ENCODE measurements at regions not wholly inside any gene's neighbourhood (a gene's known extent, or its start where the extent isn't known, plus 50 kb on each side); places are given as distances from the start of the nearest gene placed in this dataset.

GRCh38 chr1:221887758-221888157, 145.9 kb upstream of the DUSP10 start:
- no peak for TF ChIP-seq CTCF (conservative IDR thresholded peaks at IDR 0.05; ENCODE audit: control insufficient read depth, insufficient read depth, low read depth, low read length)
- no peak for DNase-seq (ENCODE audit: low read depth)
- no peak overlapping the region for H3K4me3 ChIP-seq (ENCODE audit: control insufficient read depth, low read depth, low read length)

- no peak overlapping the region for H3K4me3 ChIP-seq (ENCODE audit: control insufficient read depth, low read depth, low read length)
- no peak for DNase-seq (ENCODE audit: low read depth)
- no peak for TF ChIP-seq CTCF (conservative IDR thresholded peaks at IDR 0.05; ENCODE audit: control insufficient read depth, insufficient read depth, low read depth, low read length)
These were observed 145.5 kb upstream of the DUSP10 start for GRCh38 chr1:221887415-221887746.

GRCh38 chr1:221886743-221887414, 145.0 kb upstream of the DUSP10 start:
- peak; percentile 3 for TF ChIP-seq CTCF (conservative IDR thresholded peaks at IDR 0.05; ENCODE audit: control insufficient read depth, insufficient read depth, low read depth, low read length)
- H3K4me3 ChIP-seq (ENCODE audit: control insufficient read depth, low read depth, low read length) = no peak overlapping the region
- peak; percentile 96 for DNase-seq (ENCODE audit: low read depth)

- no peak overlapping the region for H3K4me3 ChIP-seq (ENCODE audit: control insufficient read depth, low read depth, low read length)
- no peak for DNase-seq (ENCODE audit: low read depth)
- TF ChIP-seq CTCF (conservative IDR thresholded peaks at IDR 0.05; ENCODE audit: control insufficient read depth, insufficient read depth, low read depth, low read length) = no peak
These were observed 144.4 kb upstream of the DUSP10 start for GRCh38 chr1:221886311-221886710.

- no peak overlapping the region for H3K4me3 ChIP-seq (ENCODE audit: control insufficient read depth, low read depth, low read length)
These were observed 142.9 kb upstream of the DUSP10 start for GRCh38 chr1:221884821-221885220.

GRCh38 chr1:221881805-221882581, 140.1 kb upstream of the DUSP10 start:
- TF ChIP-seq CTCF (conservative IDR thresholded peaks at IDR 0.05; ENCODE audit: control insufficient read depth, insufficient read depth, low read depth, low read length) = no peak
- DNase-seq (ENCODE audit: low read depth) = peak; percentile 74
- no peak overlapping the region for H3K4me3 ChIP-seq (ENCODE audit: control insufficient read depth, low read depth, low read length)

More at GRCh38 chr1:221884821-221885220, 142.9 kb upstream of the DUSP10 start:
- TF ChIP-seq CTCF (conservative IDR thresholded peaks at IDR 0.05; ENCODE audit: control insufficient read depth, insufficient read depth, low read depth, low read length) = no peak
- DNase-seq (ENCODE audit: low read depth) = no peak

Measured in fibroblast of mammary gland (primary cell).